ENCODE measurements at regions not wholly inside any gene's neighbourhood (a gene's known extent, or its start where the extent isn't known, plus 50 kb on each side); places are given as distances from the start of the nearest gene placed in this dataset.

- no peaks in the 10 kb centered on the region for H3K36me3 ChIP-seq
- ATAC-seq (no peak), DNase-seq (no peak)
- intact Hi-C loops (cut with DNase I), result no loop called here
- H3K27me3 ChIP-seq, result no peaks in the 10 kb centered on the region
- H3K4me3 ChIP-seq, result no peak overlapping the region
- H3K4me1 ChIP-seq, result peaks cover 0 to 25% (median 11%) of the 10 kb centered on the region in 12 donors
- H3K9me3 ChIP-seq, result peaks cover 0 to 7% (median 0%) of the 10 kb centered on the region in 12 donors
- H3K27ac ChIP-seq, result no peak overlapping the region
- no peak for TF ChIP-seq CTCF (IDR thresholded peaks at IDR 0.05)
- TF ChIP-seq POLR2A (IDR thresholded peaks at IDR 0.05), result no peak
Observed at GRCh38 chr5:142450419-142450818, 125.6 kb upstream of the SPRY4 start.

- no peak for ATAC-seq
Observed at GRCh38 chr5:142447887-142448286, 123.1 kb upstream of the SPRY4 start.

GRCh38 chr5:142446960-142447279, 122.1 kb upstream of the SPRY4 start:
- DNase-seq, result no peak
- Histone ChIP-seq H3K4me3 (no peak overlapping the region), H3K9me3 (peaks cover 0 to 7% (median 0%) of the 10 kb centered on the region in 12 donors), H3K4me1 (peaks cover 0 to 23% (median 11%) of the 10 kb centered on the region in 12 donors), H3K27ac (peak overlapping the region in 5 of 12 donors; percentile 4 to 73 (median 57)), H3K27me3 (no peaks in the 10 kb centered on the region), H3K36me3 (no peaks in the 10 kb centered on the region)
- intact Hi-C loops (cut with DNase I), result loop anchor here in 2 of 10 donors (10.0 kb wide), 1 partner anchor 292 kb away; no protein-coding TSS in a partner anchor
- ATAC-seq, result no peak
- WGBS, 4 donors, result 69 to 77% (median 72%) methylated on average over 3 of the region's 3 CpGs
- no peak for TF ChIP-seq POLR2A (IDR thresholded peaks at IDR 0.05)
- no peak for TF ChIP-seq CTCF (IDR thresholded peaks at IDR 0.05)

More at GRCh38 chr5:142447887-142448286, 123.1 kb upstream of the SPRY4 start:
- intact Hi-C loops (cut with DNase I), result loop anchor here in 2 of 10 donors (10.0 kb wide), 1 partner anchor 293 kb away; no protein-coding TSS in a partner anchor
- peaks cover 0 to 20% (median 11%) of the 10 kb centered on the region in 12 donors for H3K4me1 ChIP-seq
- no peak for TF ChIP-seq CTCF (IDR thresholded peaks at IDR 0.05)
- TF ChIP-seq POLR2A (IDR thresholded peaks at IDR 0.05), result no peak
- DNase-seq, result no peak
- H3K36me3 ChIP-seq, result no peaks in the 10 kb centered on the region
- H3K27ac ChIP-seq, result no peak overlapping the region
- 95 to 99% (median 96%) methylated on average over 1 of the region's 1 CpG for WGBS, 4 donors
- no peaks in the 10 kb centered on the region for H3K27me3 ChIP-seq
- no peak overlapping the region for H3K4me3 ChIP-seq
- peaks cover 0 to 7% (median 0%) of the 10 kb centered on the region in 12 donors for H3K9me3 ChIP-seq

- peak; percentile 22 to 62 (median 46) for ATAC-seq
- intact Hi-C loops (cut with DNase I), result loop anchor here in 2 of 10 donors (10.0 kb wide), 1 partner anchor 292 kb away; no protein-coding TSS in a partner anchor
- H3K36me3 ChIP-seq, result no peaks in the 10 kb centered on the region
- TF ChIP-seq CTCF (IDR thresholded peaks at IDR 0.05) (no peak), POLR2A (IDR thresholded peaks at IDR 0.05) (no peak)
- no peak overlapping the region for H3K4me3 ChIP-seq
- WGBS, 4 donors, result 62 to 72% (median 63%) methylated on average over 5 of the region's 5 CpGs
- no peak for DNase-seq
- H3K27ac ChIP-seq, result peak overlapping the region in 10 of 12 donors; percentile 0 to 73 (median 55)
- no peaks in the 10 kb centered on the region for H3K27me3 ChIP-seq
- H3K9me3 ChIP-seq, result peaks cover 0 to 7% (median 0%) of the 10 kb centered on the region in 12 donors
- peaks cover 0 to 28% (median 12%) of the 10 kb centered on the region in 12 donors for H3K4me1 ChIP-seq
Observed at GRCh38 chr5:142446131-142446959, 121.5 kb upstream of the SPRY4 start.

Measured in heart left ventricle (tissue), 16 donors.